K562 (cell line): ENCODE measurements at regions not wholly inside any gene's neighbourhood (a gene's known extent, or its start where the extent isn't known, plus 50 kb on each side); places are given as distances from the start of the nearest gene placed in this dataset.
"Not testable (repeated sequence)": the region's sequence is repeated elsewhere in the genome, so short reads cannot be mapped to it uniquely, and the experiment has no call there.

ENCODE experiments used
- ATAC-seq: fragments of 200-7000 bp; cut with Tn5 transposase; 3 replicates; pipeline ENCODE4 v1.9.1; 2020; ENCODE audit warnings: moderate library complexity
- BruUV-seq: library from RNA; stranded (reverse); fragments of 400-500 nt; replicated peaks from 2 replicates; lab custom pipeline; 2021; lab: Mats Ljungman, UMichigan
- CTCF ChIA-PET: fragments of 300-600 bp; formaldehyde crosslinking; extraction: SDS; loops from one replicate; lab custom pipeline; 2021; ENCODE audit warnings: low intra/inter-chr PET ratio; lab: Yijun Ruan, JAX
- POLR2A ChIA-PET: fragments of 300-600, 350-650 bp; sonication (Branson Sonifier 250); formaldehyde crosslinking; extraction: SDS; loops from one replicate; lab custom pipeline; 2021; ENCODE audit warnings: antibody characterized with exemption, inconsistent platforms; lab: Yijun Ruan, JAX
- DNase-seq, 4 experiments: peaks; one replicate each; pipeline versions ENCODE4 v3.0.0 to v3.0.0-alpha.2; 2011 to 2018; ENCODE audit warnings: low spot score in 3 of 4, mixed read lengths in 3 of 4; ENCODE audit errors: extremely low read depth in 1 of 4
- FAIRE-seq: peaks from 2 replicates; lab custom pipeline; 2011; peaks lifted over from hg19 to GRCh38; lab: Jason Lieb, UNC
- H2AFZ ChIP-seq: 2 replicates; pipeline ENCODE4 v1.6.0; 2011; ENCODE audit warnings: low read depth, low read length, control low read depth, inconsistent platforms
- H3K27ac ChIP-seq: fragments of 200-600 bp; 3 replicates; pipeline ENCODE4 v1.8.0; 2011; ENCODE audit warnings: low read depth, mild to moderate bottlenecking, control low read depth, inconsistent platforms, low read length, moderate library complexity, mixed read lengths; ENCODE audit errors: extremely low read depth
- H3K27me3 ChIP-seq, 2 experiments: fragments of 300-600 bp in 1 of 2; 2 replicates in 1 of 2; 3 replicates in 1 of 2; pipeline versions ENCODE4 v1.6.0 to v1.8.0; 2011; ENCODE audit warnings: inconsistent platforms in 2 of 2, low read length in 2 of 2, mild to moderate bottlenecking in 1 of 2, mixed read lengths in 1 of 2, moderate library complexity in 1 of 2; ENCODE audit not compliant: control insufficient read depth in 2 of 2, insufficient read depth in 2 of 2
- H3K36me3 ChIP-seq: fragments of 300-600 bp; 3 replicates; pipeline ENCODE4 v1.8.0; 2011; ENCODE audit warnings: mild to moderate bottlenecking, low read length, inconsistent platforms; ENCODE audit not compliant: control insufficient read depth, insufficient read depth
- H3K4me1 ChIP-seq, 2 experiments: fragments of 200-600 bp in 1 of 2; replicated peaks in 1 of 2; 2 replicates in 1 of 2; 3 replicates in 1 of 2; pipeline versions ENCODE4 v1.5.1 to v1.8.0; 2011; ENCODE audit warnings: inconsistent platforms in 2 of 2, low read length in 2 of 2, mild to moderate bottlenecking in 1 of 2, mixed read lengths in 1 of 2, moderate library complexity in 1 of 2; ENCODE audit not compliant: control insufficient read depth in 2 of 2, insufficient read depth in 2 of 2
- H3K4me2 ChIP-seq: 2 replicates; pipeline ENCODE4 v1.6.1; 2011; ENCODE audit warnings: low read length, control low read depth, inconsistent platforms, mixed read lengths; ENCODE audit not compliant: insufficient read depth
- H3K4me3 ChIP-seq: fragments of 200-600 bp; sonication (generic), shearing (Covaris generic); 2 replicates; pipeline ENCODE4 v1.5.1; 2016; ENCODE audit warnings: control low read depth, inconsistent platforms
- H3K79me2 ChIP-seq: fragments of 200-600 bp; 3 replicates; pipeline ENCODE4 v1.8.0; 2011; ENCODE audit warnings: low read length, inconsistent platforms; ENCODE audit not compliant: control insufficient read depth, insufficient read depth
- H3K9ac ChIP-seq, 2 experiments: 2 replicates each; pipeline versions ENCODE4 v1.6.0 to v1.6.1; 2011; ENCODE audit warnings: low read depth in 2 of 2, low read length in 2 of 2, control low read depth in 1 of 2, inconsistent platforms in 1 of 2, mild to moderate bottlenecking in 1 of 2, mixed read lengths in 1 of 2; ENCODE audit not compliant: insufficient read depth in 1 of 2
- H3K9me1 ChIP-seq: one replicate; pipeline ENCODE4 v1.6.0; 2011; ENCODE audit warnings: inconsistent platforms, mild to moderate bottlenecking, low read length, moderate library complexity; ENCODE audit not compliant: control insufficient read depth, insufficient read depth
- H3K9me3 ChIP-seq: replicated peaks from 2 replicates; pipeline ENCODE4 v1.5.1; 2011; ENCODE audit warnings: low read depth, low read length, inconsistent platforms; ENCODE audit not compliant: control insufficient read depth, insufficient read depth
- H4K20me1 ChIP-seq: replicated peaks from 2 replicates; pipeline ENCODE4 v1.6.1; 2011; ENCODE audit warnings: low read length, inconsistent platforms, mixed read lengths; ENCODE audit not compliant: control insufficient read depth, insufficient read depth
- CBX5 ChIP-seq: IDR thresholded peaks from 2 replicates; pipeline ENCODE4 v1.6.1; 2014; ENCODE audit warnings: low read depth, borderline replicate concordance
- HMGN3 ChIP-seq: IDR thresholded peaks from 2 replicates; pipeline ENCODE4 v1.6.1; 2011; ENCODE audit warnings: borderline replicate concordance, low read depth, mild to moderate bottlenecking, mixed read lengths, low read length; ENCODE audit not compliant: insufficient read length; ENCODE audit errors: extremely low read depth
- LARP7 ChIP-seq: fragments of 450-650 bp; IDR thresholded peaks from 2 replicates; pipeline ENCODE4 v1.6.1; 2016
- MTF1 ChIP-seq: fragments of 250-450 bp; sonication (Bioruptor Pico); IDR thresholded peaks from 2 replicates; pipeline ENCODE4 v1.9.0; 2021; ENCODE audit warnings: moderate library complexity, mild to moderate bottlenecking, inconsistent platforms, borderline replicate concordance
- WGBS: fragments of 100-300 bp; shearing (Covaris generic); methylation state at CpG from one replicate; pipeline ENCODE4 v1.1.6; 2016; ENCODE audit warnings: low coverage, mixed read lengths; ENCODE audit not compliant: insufficient coverage; ENCODE audit errors: missing lambda C conversion rate; 5-methylcytosine and 5-hydroxymethylcytosine counted together
- in situ Hi-C: fragments of 300-500 bp; cut with MboI; formaldehyde crosslinking; loops from 4 replicates; pipeline ENCODE4 v1.15.0; 2018; ENCODE audit warnings: inconsistent platforms, mixed read lengths
- intact Hi-C: fragments of 100-400 bp; cut with micrococcal nuclease; formaldehyde crosslinking; loops from 2 replicates; pipeline ENCODE4 v1.14.2; 2022

GRCh38 chr12:127172861-127173260 lies 1094.1 kb upstream of the TMEM132C start:
- FAIRE-seq (no peak), ATAC-seq (no peak), DNase-seq (no peak)
- Histone ChIP-seq H3K27ac (no peak overlapping the region), H4K20me1 (no peaks in the 10 kb centered on the region), H2AFZ (no peak overlapping the region), H3K4me3 (no peak overlapping the region), H3K9me1 (no peaks in the 10 kb centered on the region), H3K36me3 (peaks cover 3% of the 10 kb centered on the region; the same call in 1 of the 3 replicates), H3K27me3 (no peaks in the 10 kb centered on the region), H3K9ac (no peak overlapping the region), H3K79me2 (no peaks in the 10 kb centered on the region), H3K9me3 (peaks cover 11% of the 10 kb centered on the region), H3K4me2 (no peak overlapping the region), H3K4me1 (no peaks in the 10 kb centered on the region)
- intact Hi-C loops: no loop called here
- ChIA-PET CTCF (no interaction called here), POLR2A (interaction anchor here (1.3 kb wide), 1 partner anchor 8 kb away, joined by 4 read pairs; no protein-coding TSS in a partner anchor)
- in situ Hi-C loops: no loop called here
- BruUV-seq: no TSS peak
- no peak for TF ChIP-seq MTF1
- TF ChIP-seq CBX5: no peak
- no peak for TF ChIP-seq HMGN3
- TF ChIP-seq LARP7: no peak
- WGBS: 61% methylated on average over 4 of the region's 4 CpGs

- ATAC-seq, CTCF ChIA-PET: not testable (repeated sequence)
These were observed 1093.0 kb upstream of the TMEM132C start for GRCh38 chr12:127173971-127174370.

More at GRCh38 chr12:127173971-127174370, 1093.0 kb upstream of the TMEM132C start:
- POLR2A ChIA-PET, H2AFZ ChIP-seq, in situ Hi-C loops, H3K9ac ChIP-seq, H3K4me3 ChIP-seq, H3K4me2 ChIP-seq, H4K20me1 ChIP-seq, BruUV-seq, FAIRE-seq, H3K79me2 ChIP-seq, H3K27me3 ChIP-seq, DNase-seq, H3K36me3 ChIP-seq, H3K9me1 ChIP-seq, H3K27ac ChIP-seq, H3K4me1 ChIP-seq, intact Hi-C loops: not testable (repeated sequence)
- 56% methylated on average over 1 of the region's 1 CpG for WGBS
- H3K9me3 ChIP-seq: peaks cover 11% of the 10 kb centered on the region
